ENCODE measurements at regions not wholly inside any gene's neighbourhood (a gene's known extent, or its start where the extent isn't known, plus 50 kb on each side); places are given as distances from the start of the nearest gene placed in this dataset.

DNA sequence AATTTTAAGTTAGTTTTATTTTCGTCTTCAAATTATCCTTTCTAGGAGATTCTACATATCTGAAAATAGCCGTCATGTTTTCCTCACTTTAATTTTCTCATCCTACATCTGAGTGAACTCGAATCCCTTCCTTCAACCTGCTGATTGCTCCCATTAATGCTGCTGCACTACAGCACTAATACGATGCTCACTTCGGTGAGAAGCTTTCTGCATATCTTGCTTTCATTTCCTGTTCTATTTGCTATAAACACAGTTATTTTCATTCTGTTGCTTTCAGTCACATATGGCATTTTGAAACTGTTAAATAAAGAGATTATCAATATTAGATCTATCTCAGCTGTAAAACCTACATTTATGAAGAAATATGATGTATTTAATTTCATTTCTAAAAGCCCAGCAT, 749.2 kb downstream of the EFNA5 start:
- TF ChIP-seq, protein P1, sequence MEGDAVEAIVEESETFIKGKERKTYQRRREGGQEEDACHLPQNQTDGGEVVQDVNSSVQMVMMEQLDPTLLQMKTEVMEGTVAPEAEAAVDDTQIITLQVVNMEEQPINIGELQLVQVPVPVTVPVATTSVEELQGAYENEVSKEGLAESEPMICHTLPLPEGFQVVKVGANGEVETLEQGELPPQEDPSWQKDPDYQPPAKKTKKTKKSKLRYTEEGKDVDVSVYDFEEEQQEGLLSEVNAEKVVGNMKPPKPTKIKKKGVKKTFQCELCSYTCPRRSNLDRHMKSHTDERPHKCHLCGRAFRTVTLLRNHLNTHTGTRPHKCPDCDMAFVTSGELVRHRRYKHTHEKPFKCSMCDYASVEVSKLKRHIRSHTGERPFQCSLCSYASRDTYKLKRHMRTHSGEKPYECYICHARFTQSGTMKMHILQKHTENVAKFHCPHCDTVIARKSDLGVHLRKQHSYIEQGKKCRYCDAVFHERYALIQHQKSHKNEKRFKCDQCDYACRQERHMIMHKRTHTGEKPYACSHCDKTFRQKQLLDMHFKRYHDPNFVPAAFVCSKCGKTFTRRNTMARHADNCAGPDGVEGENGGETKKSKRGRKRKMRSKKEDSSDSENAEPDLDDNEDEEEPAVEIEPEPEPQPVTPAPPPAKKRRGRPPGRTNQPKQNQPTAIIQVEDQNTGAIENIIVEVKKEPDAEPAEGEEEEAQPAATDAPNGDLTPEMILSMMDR (IDR thresholded peaks at IDR 0.05; ENCODE audit: insufficient read depth, low read depth, low read length) = no peak
- TF ChIP-seq EZH2 (IDR thresholded peaks at IDR 0.05; ENCODE audit: insufficient read depth, low read length) = no peak

Measured in astrocyte (in vitro differentiated cells and primary cell).